ENCODE measurements at regions not wholly inside any gene's neighbourhood (a gene's known extent, or its start where the extent isn't known, plus 50 kb on each side); places are given as distances from the start of the nearest gene placed in this dataset.

GRCh38 chr20:36104244-36104643 is 50.3 kb upstream of the EPB41L1 start:
- no peak for TF ChIP-seq NR2C2 (CRISPR knock-in tag; IDR thresholded peaks at IDR 0.05)
- TF ChIP-seq JAZF1 (CRISPR knock-in tag; IDR thresholded peaks at IDR 0.05), result no peak
- no peak for TF ChIP-seq KAT7 (CRISPR knock-in tag; IDR thresholded peaks at IDR 0.05; ENCODE audit: borderline replicate concordance)
- no peak for TF ChIP-seq TEAD4 (CRISPR knock-in tag; IDR thresholded peaks at IDR 0.05)
- TF ChIP-seq ZBTB43 (CRISPR knock-in tag; IDR thresholded peaks at IDR 0.05), result no peak
- TF ChIP-seq TP53 (CRISPR knock-in tag; IDR thresholded peaks at IDR 0.05), result no peak
- TF ChIP-seq, protein P1, sequence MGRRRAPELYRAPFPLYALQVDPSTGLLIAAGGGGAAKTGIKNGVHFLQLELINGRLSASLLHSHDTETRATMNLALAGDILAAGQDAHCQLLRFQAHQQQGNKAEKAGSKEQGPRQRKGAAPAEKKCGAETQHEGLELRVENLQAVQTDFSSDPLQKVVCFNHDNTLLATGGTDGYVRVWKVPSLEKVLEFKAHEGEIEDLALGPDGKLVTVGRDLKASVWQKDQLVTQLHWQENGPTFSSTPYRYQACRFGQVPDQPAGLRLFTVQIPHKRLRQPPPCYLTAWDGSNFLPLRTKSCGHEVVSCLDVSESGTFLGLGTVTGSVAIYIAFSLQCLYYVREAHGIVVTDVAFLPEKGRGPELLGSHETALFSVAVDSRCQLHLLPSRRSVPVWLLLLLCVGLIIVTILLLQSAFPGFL (CRISPR knock-in tag; IDR thresholded peaks at IDR 0.05; ENCODE audit: borderline replicate concordance), result no peak
- TF ChIP-seq SP1 (CRISPR knock-in tag; conservative IDR thresholded peaks at IDR 0.05), result no peak
- TF ChIP-seq AFF4 (CRISPR knock-in tag; IDR thresholded peaks at IDR 0.05; ENCODE audit: borderline replicate concordance), result no peak
- TF ChIP-seq EMX1 (CRISPR knock-in tag; IDR thresholded peaks at IDR 0.05), result no peak
- no peak for TF ChIP-seq ETV6 (CRISPR knock-in tag; IDR thresholded peaks at IDR 0.05)
- TF ChIP-seq ZNF263 (CRISPR knock-in tag; IDR thresholded peaks at IDR 0.05; ENCODE audit: low read depth), result no peak
- no peak for TF ChIP-seq FOXP1 (CRISPR knock-in tag; IDR thresholded peaks at IDR 0.05; ENCODE audit: borderline replicate concordance)
- TF ChIP-seq, protein P2, sequence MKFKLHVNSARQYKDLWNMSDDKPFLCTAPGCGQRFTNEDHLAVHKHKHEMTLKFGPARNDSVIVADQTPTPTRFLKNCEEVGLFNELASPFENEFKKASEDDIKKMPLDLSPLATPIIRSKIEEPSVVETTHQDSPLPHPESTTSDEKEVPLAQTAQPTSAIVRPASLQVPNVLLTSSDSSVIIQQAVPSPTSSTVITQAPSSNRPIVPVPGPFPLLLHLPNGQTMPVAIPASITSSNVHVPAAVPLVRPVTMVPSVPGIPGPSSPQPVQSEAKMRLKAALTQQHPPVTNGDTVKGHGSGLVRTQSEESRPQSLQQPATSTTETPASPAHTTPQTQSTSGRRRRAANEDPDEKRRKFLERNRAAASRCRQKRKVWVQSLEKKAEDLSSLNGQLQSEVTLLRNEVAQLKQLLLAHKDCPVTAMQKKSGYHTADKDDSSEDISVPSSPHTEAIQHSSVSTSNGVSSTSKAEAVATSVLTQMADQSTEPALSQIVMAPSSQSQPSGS (CRISPR knock-in tag; IDR thresholded peaks at IDR 0.05; ENCODE audit: borderline replicate concordance, low read depth), result no peak
- TF ChIP-seq, protein P3, sequence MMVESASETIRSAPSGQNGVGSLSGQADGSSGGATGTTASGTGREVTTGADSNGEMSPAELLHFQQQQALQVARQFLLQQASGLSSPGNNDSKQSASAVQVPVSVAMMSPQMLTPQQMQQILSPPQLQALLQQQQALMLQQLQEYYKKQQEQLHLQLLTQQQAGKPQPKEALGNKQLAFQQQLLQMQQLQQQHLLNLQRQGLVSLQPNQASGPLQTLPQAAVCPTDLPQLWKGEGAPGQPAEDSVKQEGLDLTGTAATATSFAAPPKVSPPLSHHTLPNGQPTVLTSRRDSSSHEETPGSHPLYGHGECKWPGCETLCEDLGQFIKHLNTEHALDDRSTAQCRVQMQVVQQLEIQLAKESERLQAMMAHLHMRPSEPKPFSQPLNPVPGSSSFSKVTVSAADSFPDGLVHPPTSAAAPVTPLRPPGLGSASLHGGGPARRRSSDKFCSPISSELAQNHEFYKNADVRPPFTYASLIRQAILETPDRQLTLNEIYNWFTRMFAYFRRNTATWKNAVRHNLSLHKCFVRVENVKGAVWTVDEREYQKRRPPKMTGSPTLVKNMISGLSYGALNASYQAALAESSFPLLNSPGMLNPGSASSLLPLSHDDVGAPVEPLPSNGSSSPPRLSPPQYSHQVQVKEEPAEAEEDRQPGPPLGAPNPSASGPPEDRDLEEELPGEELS (CRISPR knock-in tag; IDR thresholded peaks at IDR 0.05), result no peak
- TF ChIP-seq NFE2L1 (CRISPR knock-in tag; IDR thresholded peaks at IDR 0.05), result no peak
- ATAC-seq, result no peak
- Mint-ChIP-seq H3K36me3 (no peaks in the 10 kb centered on the region), H3K9me3 (no peaks in the 10 kb centered on the region), H3K27me3 (ENCODE audit: low read depth) (peaks cover 44% of the 10 kb centered on the region), H3K4me3 (no peak overlapping the region), H3K4me1 (peaks cover 9% of the 10 kb centered on the region), H3K27ac (no peak overlapping the region)
- no peak for DNase-seq (ENCODE audit: low spot score)
- ChIA-PET POLR2A (no interaction called here), CTCF (interaction anchor here (0.7 kb wide), 1 partner anchor 295 kb away, joined by 3 read pairs; no protein-coding TSS in a partner anchor)

Measured in WTC11 (cell line).